NCI-H2171 (cell line): ENCODE measurements at regions not wholly inside any gene's neighbourhood (a gene's known extent, or its start where the extent isn't known, plus 50 kb on each side); places are given as distances from the start of the nearest gene placed in this dataset.

Experiments
- DNase-seq: peaks from one replicate; lab custom pipeline; 2025; lab: John Stamatoyannopoulos, UW

DNA sequence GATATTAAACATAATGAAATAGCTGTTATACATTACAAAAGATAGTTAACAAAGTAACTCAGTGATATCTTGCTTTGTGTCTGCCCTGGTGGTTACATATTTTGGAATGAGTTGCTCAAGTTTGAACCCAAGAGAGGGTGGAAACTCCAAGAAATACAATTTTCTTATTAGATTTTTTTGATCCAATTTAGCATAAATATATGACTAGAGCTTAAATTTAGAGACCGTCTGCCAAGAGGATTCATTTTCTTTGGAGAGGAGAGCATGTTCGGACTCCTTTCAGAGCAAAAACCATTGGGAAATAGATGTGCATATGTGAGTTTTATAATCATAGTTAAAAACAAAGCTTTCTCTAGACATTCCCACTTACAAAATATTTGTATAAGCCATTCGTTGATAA is 353.4 kb downstream of the EPM2A start:
- no peak for DNase-seq

DNA sequence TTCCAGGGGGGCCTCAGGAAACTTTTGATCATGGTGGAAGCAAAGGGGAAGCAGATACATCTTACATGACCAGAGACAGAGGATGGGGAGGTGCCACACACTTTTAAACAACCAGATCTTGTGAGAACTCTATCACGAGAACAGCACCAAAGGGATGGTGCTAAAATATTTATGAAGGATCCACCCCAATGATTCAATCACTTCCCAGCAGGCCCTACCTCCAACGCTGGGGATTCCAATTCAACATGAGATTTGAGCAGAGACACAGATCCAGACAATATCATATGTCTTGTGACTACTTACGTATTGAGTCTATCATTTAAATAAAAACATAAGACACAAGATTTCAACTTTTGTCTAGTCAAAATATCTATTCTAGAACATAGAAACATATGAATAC is 351.9 kb downstream of the EPM2A start:
- no peak for DNase-seq

DNA sequence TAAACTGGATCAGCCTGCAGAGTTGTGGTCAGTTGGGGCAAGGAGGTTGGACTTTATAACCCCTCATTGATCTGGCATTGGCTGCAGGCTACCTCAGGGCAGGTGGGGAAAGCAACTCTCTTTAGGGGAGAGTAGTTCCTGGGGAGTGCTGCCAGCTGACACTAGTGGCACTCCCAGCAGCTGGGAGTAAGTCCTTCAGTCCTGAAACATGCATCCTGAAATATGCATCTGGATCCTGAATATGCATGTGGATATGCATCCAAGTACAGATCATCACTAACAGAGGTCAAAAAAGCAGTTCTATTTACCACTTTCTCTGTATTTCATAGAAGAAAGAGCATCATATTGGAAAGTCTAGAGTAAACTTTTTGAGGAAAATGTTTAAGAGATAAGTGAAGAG is 350.8 kb downstream of the EPM2A start:
- DNase-seq, result no peak

DNA sequence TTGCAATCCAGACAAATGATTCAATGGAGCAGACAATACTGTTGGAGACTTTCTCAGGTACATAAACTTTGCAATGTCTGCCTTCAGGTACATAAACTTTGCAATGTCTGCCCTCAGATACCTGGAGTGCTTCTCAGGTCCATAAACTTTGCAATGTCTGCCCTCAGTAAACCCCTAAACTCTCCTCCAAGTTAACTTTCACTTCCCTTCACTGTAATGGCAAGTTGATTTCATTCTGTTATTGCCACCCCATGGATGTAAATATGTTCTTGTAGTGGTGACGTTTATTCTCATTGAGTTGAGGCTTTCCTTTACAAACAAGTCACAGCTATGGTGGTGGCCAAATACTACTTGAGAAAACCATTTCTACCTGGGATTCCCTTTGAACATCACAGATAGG is 338.8 kb downstream of the EPM2A start:
- no peak for DNase-seq

DNA sequence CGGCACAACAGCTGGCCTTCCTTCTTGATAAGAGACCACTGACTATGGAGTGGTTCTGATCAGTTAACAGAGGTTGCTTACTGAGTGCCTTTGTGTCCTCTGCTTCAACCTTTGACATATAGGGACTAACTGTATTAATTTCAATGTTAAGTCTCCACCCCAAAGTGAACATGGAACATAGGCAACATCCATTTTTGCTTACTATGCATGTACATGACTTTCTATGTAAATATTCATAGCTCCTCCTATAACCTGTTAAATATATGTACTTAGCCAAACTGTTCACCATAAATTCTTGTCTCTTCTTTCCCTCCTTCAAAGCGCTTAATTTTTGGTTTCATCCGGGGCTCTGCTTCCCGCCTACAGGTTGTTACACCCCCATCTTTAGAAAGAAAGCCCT is 334.8 kb downstream of the EPM2A start:
- DNase-seq, result no peak

DNA sequence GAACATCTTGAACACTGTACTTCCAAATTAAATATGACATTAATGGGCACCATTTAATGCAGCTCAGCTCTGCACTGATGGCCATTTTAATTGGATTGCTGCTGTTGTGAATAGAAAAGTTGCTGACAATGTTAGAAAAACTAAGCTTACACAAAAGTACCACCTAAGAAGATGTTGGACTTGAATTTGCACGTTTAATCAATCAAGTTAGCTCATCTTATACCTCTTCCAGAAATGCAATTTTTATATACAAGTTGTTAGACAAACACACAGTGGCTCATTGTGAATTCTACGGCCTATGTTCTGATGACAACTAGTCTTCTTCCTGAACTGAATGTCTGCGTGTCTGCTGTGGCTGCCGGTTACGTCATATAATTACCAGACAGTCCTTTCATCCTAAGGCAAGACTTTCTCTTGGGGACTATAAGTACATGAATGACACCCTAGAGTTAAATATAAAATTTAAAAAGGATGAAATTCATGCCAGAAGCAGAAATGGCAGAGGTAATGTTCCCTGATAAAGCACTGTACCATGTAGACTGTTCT is 330.2 kb downstream of the EPM2A start:
- no peak for DNase-seq

DNA sequence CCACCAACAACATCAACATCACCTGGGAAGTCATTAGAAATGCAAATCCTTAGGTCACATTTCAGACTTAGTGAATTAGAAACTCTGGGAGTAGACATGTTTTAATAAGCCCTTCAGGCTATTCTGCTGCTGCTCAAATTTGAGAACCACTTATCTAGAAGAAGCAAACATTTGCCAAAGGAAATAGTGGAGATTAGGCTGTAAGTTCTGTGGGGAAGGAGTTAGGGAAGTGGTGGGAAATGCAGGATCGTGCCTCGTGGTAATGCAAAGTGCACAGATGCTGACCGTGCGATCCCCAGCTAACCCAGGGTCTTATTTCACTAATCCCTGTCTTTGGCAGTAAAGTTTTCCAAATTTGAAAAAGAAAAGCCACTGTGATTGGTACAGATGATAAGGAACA is 328.5 kb downstream of the EPM2A start:
- DNase-seq, result no peak

DNA sequence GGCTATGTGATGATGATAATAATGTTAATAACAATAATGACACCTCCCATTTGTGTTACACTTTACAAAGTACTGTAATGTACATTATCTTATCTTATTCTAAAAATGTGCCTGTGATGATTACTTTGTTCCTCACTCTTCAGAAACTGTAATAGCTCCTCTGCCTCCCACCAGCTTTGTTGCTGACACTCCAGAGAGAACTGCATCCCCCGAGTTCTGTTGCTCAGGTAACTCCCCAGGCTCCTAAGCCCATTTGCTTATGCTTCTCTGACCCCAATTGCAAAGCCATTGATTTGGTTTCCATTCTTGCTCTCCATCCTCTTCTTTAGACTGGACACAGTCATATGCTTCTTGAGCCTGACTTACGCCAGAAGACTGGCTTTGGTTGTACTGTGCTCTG is 319.7 kb downstream of the EPM2A start:
- DNase-seq, result no peak

DNA sequence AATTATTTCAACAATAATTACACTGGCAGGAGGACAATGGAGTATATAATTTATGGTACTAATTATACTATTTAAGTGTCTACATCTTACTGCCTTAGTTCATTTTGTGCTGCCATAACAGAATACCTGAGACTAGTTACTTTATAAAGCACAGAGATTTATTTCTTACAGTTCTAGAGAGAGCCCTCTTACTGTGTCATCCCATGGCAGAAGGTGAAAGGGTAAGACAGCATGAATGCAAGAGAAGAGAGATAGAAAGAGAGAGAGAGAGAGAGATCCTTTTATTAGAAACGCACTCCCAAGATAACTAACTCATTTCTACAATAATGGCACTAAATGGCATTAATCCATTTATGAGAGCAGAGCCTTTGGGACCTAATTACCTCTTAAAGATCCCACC is 314.7 kb downstream of the EPM2A start:
- DNase-seq, result no peak

DNA sequence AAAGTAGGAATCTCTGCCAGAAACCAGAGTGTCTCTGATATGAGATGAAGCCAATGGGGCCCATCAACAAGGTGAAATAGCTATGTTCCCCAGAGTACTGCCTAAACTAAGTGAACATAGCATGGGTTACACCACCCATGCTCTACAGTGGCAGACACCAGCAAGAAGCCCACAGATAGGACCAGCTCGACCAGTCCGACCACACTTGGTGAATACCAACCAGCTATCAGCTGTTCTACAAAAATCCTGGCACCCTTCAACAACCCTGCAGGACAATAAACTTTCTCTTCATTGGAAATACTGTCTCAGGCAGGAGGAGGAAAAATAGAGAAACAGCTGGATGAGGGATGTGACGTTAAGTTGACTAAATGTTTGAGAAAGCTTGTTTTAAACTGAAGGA is 311.4 kb downstream of the EPM2A start:
- no peak for DNase-seq

DNA sequence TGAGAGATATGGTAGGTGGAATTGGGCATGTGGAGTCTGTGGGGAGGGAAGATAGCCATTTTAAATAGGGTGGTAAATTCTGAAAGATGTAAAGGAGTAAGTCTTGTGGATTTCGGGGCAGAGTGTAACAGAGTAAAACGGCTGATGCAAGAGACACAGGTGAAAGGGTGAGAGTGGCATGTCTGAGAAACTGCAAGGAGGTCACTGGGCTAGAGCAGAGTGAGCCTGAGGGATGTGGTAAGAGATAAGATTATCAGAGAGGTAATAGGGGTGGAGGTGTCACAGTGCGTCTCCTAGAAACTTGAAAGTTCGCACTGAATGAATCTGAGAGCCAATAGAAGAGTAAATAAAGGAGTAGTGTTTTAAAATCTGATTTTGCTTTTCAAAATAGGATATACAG is 308.1 kb downstream of the EPM2A start:
- DNase-seq, result no peak

DNA sequence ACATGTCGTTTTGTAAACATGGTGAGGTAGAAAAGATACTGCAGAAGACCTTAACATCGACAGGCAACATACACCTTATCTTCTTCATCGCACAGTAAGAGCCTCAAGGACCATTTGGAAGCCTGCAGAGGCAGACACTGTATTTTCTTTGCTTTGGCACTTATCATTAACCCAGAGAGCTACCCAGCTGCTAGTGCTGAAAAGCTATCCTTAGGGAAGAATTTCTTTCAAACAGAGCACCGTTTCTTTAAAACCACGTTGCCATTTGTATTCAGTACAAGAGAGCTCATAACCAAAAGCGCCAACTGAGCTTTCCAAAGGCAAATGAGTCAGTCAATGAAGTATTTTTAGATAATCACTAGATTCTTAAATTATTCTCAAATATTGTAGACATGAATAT is 306.6 kb downstream of the EPM2A start:
- no peak for DNase-seq

DNA sequence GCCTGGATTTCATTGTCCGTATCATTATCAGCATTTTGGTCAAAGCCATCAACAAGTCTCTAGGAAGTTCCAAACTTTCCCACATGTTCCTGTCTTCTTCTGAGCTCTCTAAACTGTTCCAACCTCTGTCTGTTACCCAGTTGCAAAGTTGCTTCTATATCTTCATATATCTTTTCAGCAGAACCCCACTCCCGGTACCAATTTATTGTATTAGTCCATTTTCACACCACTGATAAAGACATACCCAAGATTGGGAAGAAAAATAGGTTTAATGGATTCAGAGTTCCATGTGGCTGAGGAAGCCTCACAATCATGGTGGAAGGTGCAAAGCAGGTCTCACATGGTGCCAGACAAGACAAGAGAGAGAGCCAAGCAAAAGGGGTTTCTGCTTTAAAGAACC is 293.2 kb downstream of the EPM2A start:
- no peak for DNase-seq

DNA sequence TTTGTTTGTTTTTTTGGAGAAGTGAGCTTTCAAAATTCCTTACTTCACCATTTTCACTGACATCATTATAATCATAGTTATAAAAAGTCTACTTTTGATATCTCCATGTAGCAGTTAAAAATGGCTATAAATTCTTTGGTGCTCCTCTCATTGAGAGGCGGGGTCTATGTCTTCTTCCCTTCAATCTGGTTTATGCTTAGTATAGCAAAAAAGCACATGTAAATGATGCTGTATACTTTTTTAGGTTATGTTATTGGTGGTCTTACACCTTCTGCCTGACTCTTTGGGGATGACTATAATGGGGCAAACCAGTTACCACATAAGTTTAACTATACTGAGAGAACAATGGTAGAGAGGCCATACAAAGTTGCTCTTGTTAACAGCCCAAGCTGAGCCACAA is 289.6 kb downstream of the EPM2A start:
- DNase-seq, result no peak

DNA sequence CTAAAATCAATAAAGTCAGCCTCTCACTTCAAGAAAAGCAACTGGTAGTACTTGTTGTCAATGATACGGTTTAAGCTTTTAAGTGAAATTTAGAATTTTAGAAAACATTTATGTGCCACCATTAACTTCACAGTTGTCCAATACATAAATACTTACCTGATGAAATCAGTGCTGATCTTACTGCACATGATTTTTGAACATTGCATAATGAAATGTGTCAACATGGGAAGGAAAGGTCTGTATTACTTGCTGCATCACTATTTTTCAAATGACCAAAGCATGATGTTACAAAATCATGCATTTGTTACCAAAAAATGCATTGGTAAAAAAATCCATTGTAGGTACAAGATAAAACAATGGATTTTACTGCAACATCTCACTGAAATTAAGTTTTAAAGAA is 284.3 kb downstream of the EPM2A start:
- no peak for DNase-seq

DNA sequence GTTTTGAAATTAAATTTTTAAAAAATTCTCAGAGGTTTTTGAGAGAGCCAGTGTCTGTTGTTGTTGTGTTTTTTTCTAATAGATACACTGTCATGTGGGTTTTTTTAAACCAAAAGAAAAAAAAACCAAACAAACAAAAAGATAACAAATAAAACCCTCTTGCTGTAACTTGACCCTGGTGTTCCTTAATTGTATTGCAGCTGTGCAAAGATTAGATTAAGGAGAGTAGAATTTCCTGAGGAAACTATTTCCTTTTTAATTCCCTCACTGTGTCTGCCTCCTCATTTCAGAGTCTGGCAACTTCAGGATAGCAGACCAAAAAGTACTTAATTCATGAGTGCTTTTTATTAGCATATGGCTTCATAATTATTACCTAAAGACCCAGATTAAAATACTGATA is 281.9 kb downstream of the EPM2A start:
- no peak for DNase-seq

DNA sequence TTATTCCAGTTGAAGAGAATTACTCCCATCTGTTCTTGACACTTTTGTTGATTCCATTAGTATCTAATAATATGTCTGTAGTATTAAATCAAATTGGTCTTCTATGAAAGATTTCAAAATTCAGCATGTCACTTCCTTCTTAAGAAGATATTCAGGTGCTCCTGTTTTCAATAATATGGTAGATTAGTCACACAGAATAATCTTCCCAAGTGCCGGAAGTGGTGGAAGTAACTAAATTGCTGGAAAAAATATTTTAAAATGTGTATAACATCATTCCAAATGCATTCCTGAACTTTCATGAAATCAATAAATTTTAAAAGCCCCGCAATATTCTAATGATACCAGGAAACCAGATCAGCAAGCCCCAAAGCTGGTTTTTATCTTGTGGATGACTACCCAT is 281.3 kb downstream of the EPM2A start:
- no peak for DNase-seq

DNA sequence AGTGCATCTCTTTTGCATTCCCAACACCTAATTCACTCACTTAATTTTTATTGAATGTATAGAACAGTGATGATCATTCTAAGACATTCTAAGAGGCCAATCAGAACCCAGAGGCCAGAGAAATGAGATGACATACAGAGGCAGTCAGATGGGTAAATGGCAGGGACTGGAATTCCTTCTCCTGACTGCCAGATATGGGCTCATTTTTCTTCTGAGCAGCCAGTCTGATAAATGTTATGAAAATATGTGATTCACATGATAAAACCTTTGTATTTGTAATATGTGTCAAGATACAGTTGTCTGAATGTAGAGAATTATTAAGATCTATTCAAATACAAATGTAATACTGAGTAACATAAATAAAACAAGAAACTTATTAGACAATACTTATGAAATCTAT is 277.8 kb downstream of the EPM2A start:
- DNase-seq, result no peak

DNA sequence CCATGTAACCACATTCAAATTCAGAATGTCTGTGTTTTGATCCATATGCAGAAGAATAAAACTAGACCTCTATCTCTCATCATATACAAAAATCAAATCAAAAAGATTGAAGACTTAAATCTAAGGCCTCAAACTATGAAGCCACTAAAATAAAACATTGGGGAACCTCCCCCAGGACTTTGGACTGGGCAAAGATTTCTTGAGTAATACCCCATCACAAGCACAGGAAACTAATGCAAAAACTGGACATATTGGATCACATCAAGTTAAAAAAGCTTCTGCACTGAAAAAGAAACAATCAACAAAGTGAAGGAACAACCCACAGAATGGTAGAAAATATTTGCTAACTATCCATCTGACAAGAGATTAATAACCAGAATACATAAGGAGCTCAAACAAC is 266.8 kb downstream of the EPM2A start:
- no peak for DNase-seq

DNA sequence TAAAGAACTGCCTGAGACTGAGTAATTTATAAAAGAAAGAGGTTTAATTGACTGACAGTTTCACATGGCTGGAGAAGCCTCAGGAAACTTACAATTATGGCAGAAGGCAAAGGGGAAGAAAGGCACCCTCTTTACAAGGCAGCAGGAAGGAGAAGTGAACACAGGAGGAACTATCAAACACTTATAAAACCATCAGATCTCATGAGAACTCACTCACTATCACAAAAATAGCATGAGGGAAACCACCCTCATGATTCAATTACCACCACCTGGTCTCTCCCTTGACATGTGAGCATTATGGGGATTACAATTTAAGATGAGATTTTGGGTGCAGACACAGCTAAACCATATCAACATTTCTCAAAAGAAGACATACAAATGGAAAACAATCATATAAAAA is 266.3 kb downstream of the EPM2A start:
- no peak for DNase-seq

DNA sequence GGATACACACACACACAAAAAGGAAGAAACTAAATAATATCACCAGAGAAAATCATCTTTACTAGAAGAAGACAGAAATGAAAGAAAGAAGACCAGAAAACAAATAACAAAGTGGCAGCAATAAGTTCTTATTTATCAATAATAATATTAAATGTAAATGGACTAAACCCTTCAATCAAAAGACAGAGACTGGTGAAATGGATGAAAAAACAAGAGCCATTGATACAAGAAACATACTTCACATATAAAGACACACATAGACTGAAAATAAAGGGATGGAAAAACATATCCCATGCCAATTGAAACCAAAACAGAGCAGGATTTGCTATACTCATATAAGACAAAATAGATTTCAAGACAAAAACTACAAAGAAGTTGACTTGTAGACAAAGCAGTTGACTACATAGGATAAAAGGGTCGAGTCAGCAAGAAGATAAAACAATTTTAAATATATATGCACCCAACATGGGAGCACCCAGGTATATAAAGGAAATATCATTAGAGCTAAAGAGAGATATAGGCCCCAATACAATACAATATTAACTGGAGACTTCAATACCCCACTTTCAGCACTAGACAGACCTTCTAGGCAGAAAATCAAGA is 259.4 kb downstream of the EPM2A start:
- DNase-seq, result no peak

DNA sequence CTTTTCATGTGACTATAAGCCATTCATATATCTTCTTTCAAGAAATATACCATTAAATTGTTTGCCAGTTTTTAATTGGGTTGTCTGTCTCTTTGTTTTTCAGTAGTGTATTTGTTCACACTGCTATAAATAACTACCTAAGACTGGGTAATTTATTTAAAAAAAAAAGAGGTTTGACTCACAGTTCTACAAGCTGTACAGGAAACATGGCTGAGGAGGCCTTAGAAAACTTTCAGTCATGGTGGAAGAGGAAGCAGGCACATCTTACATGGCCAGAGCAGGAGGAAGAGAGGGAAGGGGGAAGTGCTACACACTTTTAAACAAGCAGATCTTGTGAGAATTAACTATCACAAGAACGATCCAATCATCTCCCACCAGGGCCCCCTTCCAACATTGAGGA is 255.3 kb downstream of the EPM2A start:
- DNase-seq, result no peak

DNA sequence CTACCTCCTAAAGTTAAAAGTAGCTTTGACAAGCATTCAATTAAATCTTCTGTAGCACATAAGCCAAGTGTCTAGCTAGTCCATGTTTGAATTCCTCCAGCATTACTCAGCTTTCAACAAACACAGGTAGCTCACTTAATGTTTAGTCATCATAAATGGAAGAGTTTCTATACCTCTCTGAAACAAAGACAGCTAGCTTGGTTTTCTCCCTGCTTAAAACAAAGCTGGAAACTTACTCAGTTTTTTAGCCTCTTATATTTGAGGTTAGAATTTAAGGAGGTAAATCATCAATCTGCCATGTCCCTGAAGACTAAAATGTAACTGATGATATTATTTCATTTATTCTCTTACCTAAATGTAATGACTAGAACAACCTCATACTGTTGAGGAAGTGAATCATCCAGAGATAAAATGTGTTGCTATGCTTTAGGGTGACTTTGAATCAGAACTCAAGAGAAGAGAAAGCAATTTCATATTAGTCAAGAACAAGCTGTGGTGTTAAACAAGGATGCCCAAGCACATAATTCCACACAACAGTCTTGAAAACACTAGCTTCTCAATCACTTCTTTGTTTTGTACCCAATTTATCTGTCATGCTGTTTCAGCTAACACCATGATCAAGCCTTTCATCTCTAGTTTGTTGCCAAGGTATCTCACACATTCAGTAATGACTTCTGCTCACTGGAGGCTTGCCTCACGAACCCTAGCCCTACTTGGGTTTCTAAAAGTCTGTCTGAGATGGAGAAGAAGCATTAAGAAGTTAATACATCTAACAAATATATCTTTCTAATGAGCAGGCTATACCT is 251.9 kb downstream of the EPM2A start:
- no peak for DNase-seq

DNA sequence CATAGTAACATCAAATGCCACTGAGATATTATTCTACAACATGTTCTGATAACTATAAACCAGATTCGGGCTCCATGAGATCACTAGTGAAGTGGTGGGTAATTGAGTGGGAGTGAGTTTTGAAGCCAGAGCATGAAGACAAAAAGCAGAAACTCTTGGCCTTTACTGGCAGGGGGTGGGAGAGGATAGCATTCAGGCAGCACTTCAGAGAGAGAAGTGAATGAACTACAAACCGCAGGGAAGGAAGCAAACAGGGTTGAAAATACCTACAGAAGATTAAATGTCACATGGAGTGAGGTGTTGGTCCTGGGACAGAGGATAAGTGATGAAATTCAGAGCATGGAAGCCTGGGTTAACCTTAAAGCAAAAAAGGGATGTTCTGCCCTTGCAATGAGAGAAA is 250.0 kb downstream of the EPM2A start:
- no peak for DNase-seq
